ENCODE measurements at regions not wholly inside any gene's neighbourhood (a gene's known extent, or its start where the extent isn't known, plus 50 kb on each side); places are given as distances from the start of the nearest gene placed in this dataset.
A peak's percentile ranks its signal among the peaks of the same experiment; 100 is the strongest.

DNA sequence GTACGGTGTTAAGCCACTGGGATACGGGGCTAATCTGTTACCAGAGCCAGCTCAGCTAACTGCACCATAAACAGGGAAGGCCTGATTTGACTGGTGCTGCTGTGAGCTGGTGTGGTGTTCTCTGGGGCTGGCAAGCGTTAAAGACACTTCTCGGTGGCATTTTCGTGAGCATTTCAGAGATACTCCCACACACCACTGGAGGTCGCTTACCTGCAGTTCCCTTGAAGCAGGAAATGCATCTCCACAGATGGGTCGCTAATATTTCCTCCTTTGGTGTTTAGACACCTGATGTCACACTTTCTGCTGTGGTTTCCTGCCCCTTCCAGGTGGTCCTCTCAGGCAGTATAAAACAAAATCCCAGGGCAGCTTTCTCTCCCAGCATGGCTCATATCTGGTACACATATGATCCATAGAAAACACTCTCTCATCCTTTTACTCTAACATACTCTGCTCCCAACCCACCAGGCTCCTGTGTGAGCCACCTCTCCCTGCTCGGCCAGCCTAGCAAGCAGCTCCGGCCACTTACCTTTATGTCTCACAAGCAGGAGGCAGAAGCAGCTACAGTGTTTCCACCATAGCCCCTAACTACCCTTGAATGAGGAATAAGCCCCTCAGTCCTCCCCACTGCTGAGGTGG, 129.9 kb upstream of the GRIN2B start:
- no peak overlapping the region for H3K4me3 ChIP-seq (ENCODE audit: low read depth, low read length)
- TF ChIP-seq CTCF (IDR thresholded peaks at IDR 0.05; ENCODE audit: borderline replicate concordance, insufficient read depth, low read depth, low read length) = peak; percentile 76

- H3K4me3 ChIP-seq (ENCODE audit: low read depth, low read length) = no peak overlapping the region
- no peak for TF ChIP-seq CTCF (IDR thresholded peaks at IDR 0.05; ENCODE audit: borderline replicate concordance, insufficient read depth, low read depth, low read length)
Observed at GRCh38 chr12:14113031-14113430, 131.6 kb upstream of the GRIN2B start.

DNA sequence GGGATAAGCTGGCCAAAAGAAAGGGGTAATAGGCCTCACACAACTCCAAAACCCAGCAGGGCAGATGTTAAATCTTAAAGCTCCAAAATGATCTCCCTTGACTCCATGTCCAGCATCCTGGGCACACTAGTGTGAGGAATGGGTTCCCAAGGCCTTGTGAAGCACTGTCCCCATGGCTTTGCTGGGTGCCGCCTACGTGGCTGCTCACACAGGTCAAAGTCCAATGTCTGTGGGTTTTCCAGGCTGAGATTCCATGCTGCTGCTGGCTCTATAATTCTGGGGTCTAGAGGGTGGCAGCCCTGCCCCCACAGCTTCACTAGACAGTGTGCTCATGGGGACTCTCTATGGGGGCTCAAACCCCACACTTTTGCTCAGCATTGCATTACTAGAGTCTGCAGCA, 145.3 kb upstream of the GRIN2B start:
- TF ChIP-seq CTCF (IDR thresholded peaks at IDR 0.05; ENCODE audit: borderline replicate concordance, insufficient read depth, low read depth, low read length) = no peak

GRCh38 chr12:14129611-14130195, 148.3 kb upstream of the GRIN2B start:
- no peak for TF ChIP-seq CTCF (IDR thresholded peaks at IDR 0.05; ENCODE audit: borderline replicate concordance, insufficient read depth, low read depth, low read length)
- no peak overlapping the region for H3K4me3 ChIP-seq (ENCODE audit: low read depth, low read length)

More for the DNA sequence above, 145.3 kb upstream of the GRIN2B start:
- H3K4me3 ChIP-seq (ENCODE audit: low read depth, low read length) = no peak overlapping the region

DNA sequence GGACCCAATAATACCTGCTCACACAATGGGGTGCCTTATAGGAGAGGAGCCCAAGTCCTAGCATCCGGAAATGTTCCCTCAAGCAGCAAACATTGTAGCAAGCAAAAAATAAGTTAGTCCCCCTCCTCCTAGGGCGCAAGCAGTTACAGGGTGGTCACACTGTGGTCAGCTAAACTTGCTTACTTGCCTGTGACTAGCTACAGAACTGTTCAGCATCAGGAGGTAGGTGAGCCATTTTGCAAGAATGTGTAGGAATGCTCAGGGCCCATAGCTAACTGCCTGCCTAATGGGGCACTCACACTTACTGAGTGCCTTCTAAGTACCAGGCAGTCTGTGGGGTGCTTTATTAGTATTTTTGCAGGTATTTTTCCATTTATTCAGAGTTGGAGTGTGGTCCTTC, 154.6 kb upstream of the GRIN2B start:
- no peak overlapping the region for H3K4me3 ChIP-seq (ENCODE audit: low read depth, low read length)
- no peak for TF ChIP-seq CTCF (IDR thresholded peaks at IDR 0.05; ENCODE audit: borderline replicate concordance, insufficient read depth, low read depth, low read length)

- peak; percentile 50 for TF ChIP-seq CTCF (IDR thresholded peaks at IDR 0.05; ENCODE audit: borderline replicate concordance, insufficient read depth, low read depth, low read length)
- H3K4me3 ChIP-seq (ENCODE audit: low read depth, low read length) = no peak overlapping the region
Observed at GRCh38 chr12:14138495-14138894, 157.1 kb upstream of the GRIN2B start.
